ENCODE measurements at regions not wholly inside any gene's neighbourhood (a gene's known extent, or its start where the extent isn't known, plus 50 kb on each side); places are given as distances from the start of the nearest gene placed in this dataset.

GRCh38 chr2:221025398-221025797 is 546.7 kb downstream of the EPHA4 start:
- Mint-ChIP-seq H3K36me3 (ENCODE audit: low read depth) (no peaks in the 10 kb centered on the region), H3K9me3 (no peaks in the 10 kb centered on the region), H3K4me1 (ENCODE audit: low read depth) (no peaks in the 10 kb centered on the region), H3K4me3 (no peak overlapping the region), H3K27me3 (no peaks in the 10 kb centered on the region), H3K27ac (no peak overlapping the region)
- intact Hi-C loops (cut with micrococcal nuclease), result no loop called here

- H3K36me3 Mint-ChIP-seq (ENCODE audit: low read depth), result no peaks in the 10 kb centered on the region
- intact Hi-C loops (cut with micrococcal nuclease), result no loop called here
These were observed 537.9 kb downstream of the EPHA4 start for GRCh38 chr2:221034026-221034701.

GRCh38 chr2:221034973-221035372 is 537.1 kb downstream of the EPHA4 start:
- H3K27ac Mint-ChIP-seq, result no peak overlapping the region
- no peaks in the 10 kb centered on the region for H3K9me3 Mint-ChIP-seq
- no peaks in the 10 kb centered on the region for H3K27me3 Mint-ChIP-seq
- intact Hi-C loops (cut with micrococcal nuclease), result no loop called here
- H3K4me1 Mint-ChIP-seq (ENCODE audit: low read depth), result no peaks in the 10 kb centered on the region
- no peaks in the 10 kb centered on the region for H3K36me3 Mint-ChIP-seq (ENCODE audit: low read depth)
- H3K4me3 Mint-ChIP-seq, result no peak overlapping the region

More at GRCh38 chr2:221034026-221034701, 537.9 kb downstream of the EPHA4 start:
- Mint-ChIP-seq H3K27ac (no peak overlapping the region), H3K27me3 (no peaks in the 10 kb centered on the region), H3K4me3 (no peak overlapping the region), H3K4me1 (ENCODE audit: low read depth) (no peaks in the 10 kb centered on the region), H3K9me3 (no peaks in the 10 kb centered on the region)

- no peak overlapping the region for H3K4me3 Mint-ChIP-seq
- no peaks in the 10 kb centered on the region for H3K36me3 Mint-ChIP-seq (ENCODE audit: low read depth)
- H3K9me3 Mint-ChIP-seq, result no peaks in the 10 kb centered on the region
- H3K4me1 Mint-ChIP-seq (ENCODE audit: low read depth), result no peaks in the 10 kb centered on the region
- intact Hi-C loops (cut with micrococcal nuclease), result no loop called here
- no peaks in the 10 kb centered on the region for H3K27me3 Mint-ChIP-seq
- no peak overlapping the region for H3K27ac Mint-ChIP-seq
These were observed 529.2 kb downstream of the EPHA4 start for GRCh38 chr2:221042926-221043325.

GRCh38 chr2:221044781-221045180 is 527.3 kb downstream of the EPHA4 start:
- intact Hi-C loops (cut with micrococcal nuclease), result no loop called here
- H3K36me3 Mint-ChIP-seq (ENCODE audit: low read depth), result no peaks in the 10 kb centered on the region
- H3K9me3 Mint-ChIP-seq, result no peaks in the 10 kb centered on the region
- H3K4me1 Mint-ChIP-seq (ENCODE audit: low read depth), result no peaks in the 10 kb centered on the region
- H3K4me3 Mint-ChIP-seq, result no peak overlapping the region
- no peaks in the 10 kb centered on the region for H3K27me3 Mint-ChIP-seq
- H3K27ac Mint-ChIP-seq, result no peak overlapping the region

GRCh38 chr2:221050020-221050795 is 521.9 kb downstream of the EPHA4 start:
- H3K27me3 Mint-ChIP-seq, result no peaks in the 10 kb centered on the region
- H3K4me1 Mint-ChIP-seq (ENCODE audit: low read depth), result no peaks in the 10 kb centered on the region
- H3K36me3 Mint-ChIP-seq (ENCODE audit: low read depth), result no peaks in the 10 kb centered on the region
- intact Hi-C loops (cut with micrococcal nuclease), result no loop called here
- no peak overlapping the region for H3K4me3 Mint-ChIP-seq
- no peak overlapping the region for H3K27ac Mint-ChIP-seq
- no peaks in the 10 kb centered on the region for H3K9me3 Mint-ChIP-seq

- H3K27ac Mint-ChIP-seq, result no peak overlapping the region
These were observed 520.9 kb downstream of the EPHA4 start for GRCh38 chr2:221051162-221051561.

GRCh38 chr2:221060376-221060775 is 511.7 kb downstream of the EPHA4 start:
- no peaks in the 10 kb centered on the region for H3K27me3 Mint-ChIP-seq

More at GRCh38 chr2:221051162-221051561, 520.9 kb downstream of the EPHA4 start:
- Mint-ChIP-seq H3K4me1 (ENCODE audit: low read depth) (no peaks in the 10 kb centered on the region), H3K36me3 (ENCODE audit: low read depth) (no peaks in the 10 kb centered on the region), H3K9me3 (no peaks in the 10 kb centered on the region), H3K27me3 (no peaks in the 10 kb centered on the region), H3K4me3 (no peak overlapping the region)
- intact Hi-C loops (cut with micrococcal nuclease), result no loop called here

GRCh38 chr2:221063568-221063967 is 508.5 kb downstream of the EPHA4 start:
- Mint-ChIP-seq H3K36me3 (ENCODE audit: low read depth) (no peaks in the 10 kb centered on the region), H3K27ac (no peak overlapping the region), H3K9me3 (peaks cover 33% of the 10 kb centered on the region), H3K4me1 (ENCODE audit: low read depth) (no peaks in the 10 kb centered on the region), H3K27me3 (no peaks in the 10 kb centered on the region), H3K4me3 (no peak overlapping the region)
- intact Hi-C loops (cut with micrococcal nuclease), result no loop called here

More at GRCh38 chr2:221060376-221060775, 511.7 kb downstream of the EPHA4 start:
- H3K36me3 Mint-ChIP-seq (ENCODE audit: low read depth), result no peaks in the 10 kb centered on the region
- no peaks in the 10 kb centered on the region for H3K4me1 Mint-ChIP-seq (ENCODE audit: low read depth)
- H3K4me3 Mint-ChIP-seq, result no peak overlapping the region
- intact Hi-C loops (cut with micrococcal nuclease), result no loop called here
- H3K27ac Mint-ChIP-seq, result no peak overlapping the region
- H3K9me3 Mint-ChIP-seq, result peaks cover 42% of the 10 kb centered on the region

- Mint-ChIP-seq H3K4me1 (ENCODE audit: low read depth) (no peaks in the 10 kb centered on the region), H3K27ac (no peak overlapping the region), H3K36me3 (ENCODE audit: low read depth) (no peaks in the 10 kb centered on the region), H3K9me3 (peaks cover 29% of the 10 kb centered on the region), H3K4me3 (no peak overlapping the region), H3K27me3 (no peaks in the 10 kb centered on the region)
- intact Hi-C loops (cut with micrococcal nuclease), result no loop called here
These were observed 507.8 kb downstream of the EPHA4 start for GRCh38 chr2:221064058-221064854.

- Mint-ChIP-seq H3K27ac (no peak overlapping the region), H3K27me3 (no peaks in the 10 kb centered on the region), H3K4me3 (no peak overlapping the region), H3K9me3 (peaks cover 28% of the 10 kb centered on the region), H3K36me3 (ENCODE audit: low read depth) (no peaks in the 10 kb centered on the region), H3K4me1 (ENCODE audit: low read depth) (no peaks in the 10 kb centered on the region)
- intact Hi-C loops (cut with micrococcal nuclease), result no loop called here
These were observed 507.2 kb downstream of the EPHA4 start for GRCh38 chr2:221064880-221065279.

- no peak overlapping the region for H3K4me3 Mint-ChIP-seq
These were observed 504.0 kb downstream of the EPHA4 start for GRCh38 chr2:221068123-221068522.

GRCh38 chr2:221070106-221070505 is 502.0 kb downstream of the EPHA4 start:
- H3K27ac Mint-ChIP-seq, result no peak overlapping the region
- no peak overlapping the region for H3K4me3 Mint-ChIP-seq
- intact Hi-C loops (cut with micrococcal nuclease), result no loop called here
- H3K27me3 Mint-ChIP-seq, result no peaks in the 10 kb centered on the region
- H3K9me3 Mint-ChIP-seq, result peaks cover 44% of the 10 kb centered on the region
- no peaks in the 10 kb centered on the region for H3K4me1 Mint-ChIP-seq (ENCODE audit: low read depth)
- H3K36me3 Mint-ChIP-seq (ENCODE audit: low read depth), result no peaks in the 10 kb centered on the region

More at GRCh38 chr2:221068123-221068522, 504.0 kb downstream of the EPHA4 start:
- Mint-ChIP-seq H3K27ac (no peak overlapping the region), H3K4me1 (ENCODE audit: low read depth) (no peaks in the 10 kb centered on the region), H3K9me3 (peaks cover 43% of the 10 kb centered on the region), H3K27me3 (no peaks in the 10 kb centered on the region), H3K36me3 (ENCODE audit: low read depth) (no peaks in the 10 kb centered on the region)
- intact Hi-C loops (cut with micrococcal nuclease), result no loop called here
